ENCODE measurements at regions not wholly inside any gene's neighbourhood (a gene's known extent, or its start where the extent isn't known, plus 50 kb on each side); places are given as distances from the start of the nearest gene placed in this dataset.
"Not testable (repeated sequence)": the region's sequence is repeated elsewhere in the genome, so short reads cannot be mapped to it uniquely, and the experiment has no call there.

DNA sequence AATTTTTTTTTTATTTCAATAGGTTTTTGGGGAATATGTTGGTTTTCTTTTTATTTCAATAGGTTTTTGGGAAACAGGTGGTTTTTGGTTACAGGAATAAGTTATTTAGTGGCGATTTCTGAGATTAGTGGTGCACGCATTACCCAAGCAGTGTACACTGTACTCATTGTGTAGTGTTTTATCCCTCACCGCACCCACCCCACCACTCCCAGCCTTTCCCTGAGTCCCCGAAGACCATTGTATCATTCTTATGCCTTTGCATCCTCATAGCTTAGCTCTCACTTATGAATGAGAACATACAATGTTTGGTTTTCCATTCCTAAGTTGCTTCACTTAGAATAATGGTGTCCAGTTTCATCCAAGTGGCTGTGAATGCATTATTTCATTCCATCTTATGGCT, 2142.4 kb upstream of the DEFB115 start:
- TF ChIP-seq, protein P1, sequence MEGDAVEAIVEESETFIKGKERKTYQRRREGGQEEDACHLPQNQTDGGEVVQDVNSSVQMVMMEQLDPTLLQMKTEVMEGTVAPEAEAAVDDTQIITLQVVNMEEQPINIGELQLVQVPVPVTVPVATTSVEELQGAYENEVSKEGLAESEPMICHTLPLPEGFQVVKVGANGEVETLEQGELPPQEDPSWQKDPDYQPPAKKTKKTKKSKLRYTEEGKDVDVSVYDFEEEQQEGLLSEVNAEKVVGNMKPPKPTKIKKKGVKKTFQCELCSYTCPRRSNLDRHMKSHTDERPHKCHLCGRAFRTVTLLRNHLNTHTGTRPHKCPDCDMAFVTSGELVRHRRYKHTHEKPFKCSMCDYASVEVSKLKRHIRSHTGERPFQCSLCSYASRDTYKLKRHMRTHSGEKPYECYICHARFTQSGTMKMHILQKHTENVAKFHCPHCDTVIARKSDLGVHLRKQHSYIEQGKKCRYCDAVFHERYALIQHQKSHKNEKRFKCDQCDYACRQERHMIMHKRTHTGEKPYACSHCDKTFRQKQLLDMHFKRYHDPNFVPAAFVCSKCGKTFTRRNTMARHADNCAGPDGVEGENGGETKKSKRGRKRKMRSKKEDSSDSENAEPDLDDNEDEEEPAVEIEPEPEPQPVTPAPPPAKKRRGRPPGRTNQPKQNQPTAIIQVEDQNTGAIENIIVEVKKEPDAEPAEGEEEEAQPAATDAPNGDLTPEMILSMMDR (IDR thresholded peaks at IDR 0.05) = not testable (repeated sequence)
- not testable (repeated sequence) for TF ChIP-seq POLR2AphosphoS5, POLR2A, EP300 (IDR thresholded peaks at IDR 0.05)
